ENCODE measurements at regions not wholly inside any gene's neighbourhood (a gene's known extent, or its start where the extent isn't known, plus 50 kb on each side); places are given as distances from the start of the nearest gene placed in this dataset.

GRCh38 chr4:138677748-138678147 lies 337.8 kb upstream of the NOCT start:
- 63 to 100% methylated on average over 1 of the region's 1 CpG for WGBS, 2 experiments (ENCODE audit: insufficient coverage in 2 of 2)

GRCh38 chr4:138677212-138677611 lies 338.4 kb upstream of the NOCT start:
- WGBS, 2 experiments (ENCODE audit: insufficient coverage in 2 of 2): 94 to 95% methylated on average over 2 to 3 of the region's 4 CpGs
- H3K27ac ChIP-seq (ENCODE audit: low read depth, low read length, severe bottlenecking): no peak overlapping the region
- H3K4me1 ChIP-seq (ENCODE audit: control insufficient read depth, insufficient read depth, low read length, poor library complexity, severe bottlenecking): no peaks in the 10 kb centered on the region
- H3K9me3 ChIP-seq (ENCODE audit: control insufficient read depth, low read length): no peaks in the 10 kb centered on the region
- no peaks in the 10 kb centered on the region for H3K36me3 ChIP-seq (ENCODE audit: control insufficient read depth, insufficient read depth, low read length)
- H3K4me3 ChIP-seq (ENCODE audit: extremely low read depth, insufficient read depth, low read length, poor library complexity, severe bottlenecking): no peak overlapping the region

More at GRCh38 chr4:138677748-138678147, 337.8 kb upstream of the NOCT start:
- Histone ChIP-seq H3K27ac (ENCODE audit: low read depth, low read length, severe bottlenecking) (no peak overlapping the region), H3K4me3 (ENCODE audit: extremely low read depth, insufficient read depth, low read length, poor library complexity, severe bottlenecking) (no peak overlapping the region), H3K36me3 (ENCODE audit: control insufficient read depth, insufficient read depth, low read length) (no peaks in the 10 kb centered on the region), H3K4me1 (ENCODE audit: control insufficient read depth, insufficient read depth, low read length, poor library complexity, severe bottlenecking) (no peaks in the 10 kb centered on the region), H3K9me3 (ENCODE audit: control insufficient read depth, low read length) (no peaks in the 10 kb centered on the region)

DNA sequence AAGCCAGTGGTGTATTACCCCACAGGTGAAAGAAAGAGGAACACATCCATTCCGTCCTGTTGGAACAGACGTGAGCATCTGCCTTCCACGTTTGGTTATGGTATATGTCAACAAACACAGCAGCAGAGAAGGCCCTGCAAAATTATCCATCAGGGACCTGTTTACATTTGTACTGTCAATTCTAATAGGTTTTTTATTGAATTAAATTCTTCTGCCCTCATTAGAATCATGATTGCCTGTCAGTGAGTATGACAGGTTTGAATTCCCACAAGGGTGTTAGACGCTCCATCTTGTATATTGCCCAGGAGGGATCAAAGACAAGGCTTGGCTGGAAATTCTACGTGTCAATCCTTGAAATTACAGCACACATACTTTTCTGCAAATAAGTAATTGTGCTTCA lies 339.9 kb upstream of the NOCT start:
- Histone ChIP-seq H3K9me3 (ENCODE audit: control insufficient read depth, low read length) (no peaks in the 10 kb centered on the region), H3K36me3 (ENCODE audit: control insufficient read depth, insufficient read depth, low read length) (no peaks in the 10 kb centered on the region), H3K4me1 (ENCODE audit: control insufficient read depth, insufficient read depth, low read length, poor library complexity, severe bottlenecking) (no peaks in the 10 kb centered on the region), H3K4me3 (ENCODE audit: extremely low read depth, insufficient read depth, low read length, poor library complexity, severe bottlenecking) (no peak overlapping the region), H3K27ac (ENCODE audit: low read depth, low read length, severe bottlenecking) (no peak overlapping the region)
- WGBS, 2 experiments (ENCODE audit: insufficient coverage in 2 of 2): 86 to 89% methylated on average over 1 to 4 of the region's 5 CpGs

DNA sequence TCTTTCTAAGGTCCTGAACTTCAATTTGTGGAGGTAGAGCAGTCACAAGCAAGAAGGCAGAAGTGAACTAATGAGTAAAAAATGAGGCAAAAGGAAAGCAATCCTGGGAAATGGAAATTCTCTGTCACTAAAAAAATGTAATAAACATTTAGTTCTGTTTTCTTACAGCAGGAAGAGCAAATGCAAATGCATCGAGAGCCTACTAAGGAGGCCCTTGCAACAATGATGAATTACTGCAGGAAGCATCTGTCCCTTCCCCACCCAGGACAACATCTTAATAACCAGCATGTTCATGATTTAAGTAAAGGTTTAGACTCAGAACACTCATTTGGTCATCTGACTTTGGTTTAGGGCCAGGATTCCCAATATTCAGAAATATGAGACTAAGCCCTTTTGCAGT lies 341.4 kb upstream of the NOCT start:
- Histone ChIP-seq H3K9me3 (ENCODE audit: control insufficient read depth, low read length) (no peaks in the 10 kb centered on the region), H3K27ac (ENCODE audit: low read depth, low read length, severe bottlenecking) (no peak overlapping the region), H3K36me3 (ENCODE audit: control insufficient read depth, insufficient read depth, low read length) (no peaks in the 10 kb centered on the region), H3K4me3 (ENCODE audit: extremely low read depth, insufficient read depth, low read length, poor library complexity, severe bottlenecking) (no peak overlapping the region), H3K4me1 (ENCODE audit: control insufficient read depth, insufficient read depth, low read length, poor library complexity, severe bottlenecking) (no peaks in the 10 kb centered on the region)
- WGBS, 2 experiments (ENCODE audit: insufficient coverage in 2 of 2): 83% methylated on average over 1 of the region's 1 CpG; no CpG with 5 or more reads in 1 of the 2 experiments

DNA sequence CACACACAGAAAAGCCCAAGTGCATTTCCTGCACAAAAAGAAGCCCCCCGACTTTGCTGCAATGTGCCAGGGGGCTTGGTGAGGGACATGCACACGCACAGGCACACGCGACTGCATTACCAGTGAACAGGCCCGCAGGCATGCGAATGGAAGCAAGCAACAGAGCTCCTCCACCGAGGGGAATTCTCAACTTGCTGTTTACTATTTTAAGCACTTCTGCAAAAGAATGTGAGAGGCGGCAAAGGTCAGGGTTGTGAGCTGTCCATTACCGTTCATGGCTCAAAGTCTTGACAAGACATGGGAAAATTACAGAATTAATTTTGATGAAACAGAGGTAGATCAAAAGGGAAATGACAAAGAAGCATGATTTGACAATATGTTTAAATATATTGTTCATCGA lies 342.5 kb upstream of the NOCT start:
- Histone ChIP-seq H3K9me3 (ENCODE audit: control insufficient read depth, low read length) (no peaks in the 10 kb centered on the region), H3K36me3 (ENCODE audit: control insufficient read depth, insufficient read depth, low read length) (no peaks in the 10 kb centered on the region), H3K4me1 (ENCODE audit: control insufficient read depth, insufficient read depth, low read length, poor library complexity, severe bottlenecking) (no peaks in the 10 kb centered on the region), H3K4me3 (ENCODE audit: extremely low read depth, insufficient read depth, low read length, poor library complexity, severe bottlenecking) (no peak overlapping the region), H3K27ac (ENCODE audit: low read depth, low read length, severe bottlenecking) (no peak overlapping the region)
- 70 to 79% methylated on average over 8 of the region's 10 CpGs for WGBS, 2 experiments (ENCODE audit: insufficient coverage in 2 of 2)

GRCh38 chr4:138672393-138672976 lies 343.1 kb upstream of the NOCT start:
- Histone ChIP-seq H3K4me3 (ENCODE audit: extremely low read depth, insufficient read depth, low read length, poor library complexity, severe bottlenecking) (no peak overlapping the region), H3K27ac (ENCODE audit: low read depth, low read length, severe bottlenecking) (no peak overlapping the region), H3K36me3 (ENCODE audit: control insufficient read depth, insufficient read depth, low read length) (no peaks in the 10 kb centered on the region), H3K9me3 (ENCODE audit: control insufficient read depth, low read length) (no peaks in the 10 kb centered on the region), H3K4me1 (ENCODE audit: control insufficient read depth, insufficient read depth, low read length, poor library complexity, severe bottlenecking) (no peaks in the 10 kb centered on the region)
- WGBS, 2 experiments (ENCODE audit: insufficient coverage in 2 of 2): 88 to 94% methylated on average over 6 to 9 of the region's 9 CpGs

- WGBS, 2 experiments (ENCODE audit: insufficient coverage in 2 of 2): 77 to 86% methylated on average over 1 to 3 of the region's 3 CpGs
- no peak overlapping the region for H3K4me3 ChIP-seq (ENCODE audit: extremely low read depth, insufficient read depth, low read length, poor library complexity, severe bottlenecking)
- no peak overlapping the region for H3K27ac ChIP-seq (ENCODE audit: low read depth, low read length, severe bottlenecking)
- H3K4me1 ChIP-seq (ENCODE audit: control insufficient read depth, insufficient read depth, low read length, poor library complexity, severe bottlenecking): no peaks in the 10 kb centered on the region
- no peaks in the 10 kb centered on the region for H3K9me3 ChIP-seq (ENCODE audit: control insufficient read depth, low read length)
- H3K36me3 ChIP-seq (ENCODE audit: control insufficient read depth, insufficient read depth, low read length): no peaks in the 10 kb centered on the region
Observed at GRCh38 chr4:138671606-138672084, 343.9 kb upstream of the NOCT start.

DNA sequence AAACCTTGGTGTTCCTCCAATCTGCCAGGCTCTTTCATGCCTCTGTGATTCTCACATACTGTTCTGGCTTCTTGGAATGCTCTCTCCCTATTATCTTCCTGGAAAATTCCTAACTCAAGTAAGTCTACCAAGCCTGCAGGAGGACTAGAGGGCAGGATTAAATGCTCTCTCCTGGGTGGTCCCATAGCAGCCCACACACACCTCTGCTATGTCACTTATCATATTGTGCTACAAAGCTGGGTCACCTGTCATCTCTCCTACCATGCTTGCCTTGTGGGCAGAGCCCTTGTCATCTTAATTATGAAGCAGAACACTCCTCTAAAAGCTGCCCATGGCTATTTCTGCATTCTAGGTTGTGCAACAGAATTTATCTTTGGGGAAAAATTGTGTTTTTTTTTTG lies 344.5 kb upstream of the NOCT start:
- Histone ChIP-seq H3K36me3 (ENCODE audit: control insufficient read depth, insufficient read depth, low read length) (no peaks in the 10 kb centered on the region), H3K4me3 (ENCODE audit: extremely low read depth, insufficient read depth, low read length, poor library complexity, severe bottlenecking) (no peak overlapping the region), H3K9me3 (ENCODE audit: control insufficient read depth, low read length) (no peaks in the 10 kb centered on the region), H3K27ac (ENCODE audit: low read depth, low read length, severe bottlenecking) (no peak overlapping the region), H3K4me1 (ENCODE audit: control insufficient read depth, insufficient read depth, low read length, poor library complexity, severe bottlenecking) (no peaks in the 10 kb centered on the region)

DNA sequence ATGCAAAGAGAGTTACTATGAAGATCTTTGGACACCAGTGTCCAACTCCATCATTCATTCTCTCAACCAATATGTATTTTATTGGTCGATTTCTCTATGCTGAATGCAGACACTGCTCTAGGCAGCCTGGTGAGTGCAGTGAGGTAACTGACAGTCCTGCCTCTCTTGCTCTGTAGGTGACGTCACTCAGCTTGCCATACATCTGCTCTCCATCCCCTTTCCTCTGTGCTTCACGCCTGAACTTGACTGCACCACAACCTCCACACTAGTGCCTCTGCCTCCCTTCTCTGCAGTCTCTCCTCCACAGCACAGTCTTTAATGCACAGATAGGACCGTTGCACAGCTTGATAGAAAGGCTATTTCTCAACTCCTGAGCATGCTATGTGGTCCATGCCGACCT lies 344.9 kb upstream of the NOCT start:
- Histone ChIP-seq H3K36me3 (ENCODE audit: control insufficient read depth, insufficient read depth, low read length) (no peaks in the 10 kb centered on the region), H3K27ac (ENCODE audit: low read depth, low read length, severe bottlenecking) (no peak overlapping the region), H3K4me1 (ENCODE audit: control insufficient read depth, insufficient read depth, low read length, poor library complexity, severe bottlenecking) (no peaks in the 10 kb centered on the region), H3K4me3 (ENCODE audit: extremely low read depth, insufficient read depth, low read length, poor library complexity, severe bottlenecking) (no peak overlapping the region), H3K9me3 (ENCODE audit: control insufficient read depth, low read length) (no peaks in the 10 kb centered on the region)
- 86 to 92% methylated on average over 5 of the region's 5 CpGs for WGBS, 2 experiments (ENCODE audit: insufficient coverage in 2 of 2)

DNA sequence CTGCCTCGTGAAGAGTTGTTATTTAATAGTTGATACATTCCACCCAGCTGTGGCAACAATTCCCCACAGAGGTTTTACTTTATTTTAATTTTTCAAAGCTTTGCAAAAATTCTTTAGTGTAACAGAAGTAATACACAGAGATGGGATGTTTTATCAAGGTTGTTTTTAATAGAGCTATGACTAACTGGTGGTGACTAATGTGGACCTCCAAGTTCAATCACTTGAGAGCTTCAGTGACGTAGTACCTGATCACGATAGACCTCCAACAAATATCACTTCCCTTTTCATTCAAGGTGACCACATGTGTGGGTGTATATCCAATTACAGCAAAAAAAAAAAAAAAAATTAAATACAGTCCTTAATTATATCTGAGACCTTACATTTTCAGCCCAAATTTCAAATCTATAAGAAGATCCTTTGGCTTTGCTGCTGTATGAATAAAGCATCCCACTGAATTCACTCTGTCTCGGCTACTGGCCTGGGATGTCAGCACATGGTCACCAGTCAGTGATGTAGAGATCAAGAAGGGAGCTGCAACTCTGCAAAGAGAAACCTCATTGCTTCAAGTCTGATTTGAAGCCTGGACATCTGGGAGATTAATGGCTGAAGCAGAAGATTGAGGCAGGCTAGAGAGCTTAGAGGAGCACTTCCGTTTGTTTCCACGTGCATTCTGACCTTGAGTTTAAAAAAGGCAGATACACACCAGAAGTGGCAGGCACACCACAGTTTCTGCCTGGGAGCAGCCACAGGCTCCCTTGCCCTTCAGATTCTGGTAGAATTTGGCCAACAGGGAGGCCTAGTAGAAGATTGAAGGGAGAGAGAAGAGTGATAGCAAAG lies 345.9 kb upstream of the NOCT start:
- no peaks in the 10 kb centered on the region for H3K4me1 ChIP-seq (ENCODE audit: control insufficient read depth, insufficient read depth, low read length, poor library complexity, severe bottlenecking)
- no peaks in the 10 kb centered on the region for H3K36me3 ChIP-seq (ENCODE audit: control insufficient read depth, insufficient read depth, low read length)
- WGBS, 2 experiments (ENCODE audit: insufficient coverage in 2 of 2): 90 to 97% methylated on average over 3 of the region's 6 CpGs
- H3K27ac ChIP-seq (ENCODE audit: low read depth, low read length, severe bottlenecking): no peak overlapping the region
- no peaks in the 10 kb centered on the region for H3K9me3 ChIP-seq (ENCODE audit: control insufficient read depth, low read length)
- no peak overlapping the region for H3K4me3 ChIP-seq (ENCODE audit: extremely low read depth, insufficient read depth, low read length, poor library complexity, severe bottlenecking)

- Histone ChIP-seq H3K36me3 (ENCODE audit: control insufficient read depth, insufficient read depth, low read length) (no peaks in the 10 kb centered on the region), H3K4me3 (ENCODE audit: extremely low read depth, insufficient read depth, low read length, poor library complexity, severe bottlenecking) (no peak overlapping the region), H3K9me3 (ENCODE audit: control insufficient read depth, low read length) (no peaks in the 10 kb centered on the region), H3K4me1 (ENCODE audit: control insufficient read depth, insufficient read depth, low read length, poor library complexity, severe bottlenecking) (no peaks in the 10 kb centered on the region), H3K27ac (ENCODE audit: low read depth, low read length, severe bottlenecking) (no peak overlapping the region)
- WGBS, 2 experiments (ENCODE audit: insufficient coverage in 2 of 2): 85 to 94% methylated on average over 3 of the region's 3 CpGs
Observed at GRCh38 chr4:138668309-138668708, 347.3 kb upstream of the NOCT start.
